K562 (cell line): ENCODE measurements at regions not wholly inside any gene's neighbourhood (a gene's known extent, or its start where the extent isn't known, plus 50 kb on each side); places are given as distances from the start of the nearest gene placed in this dataset.
A peak's percentile ranks its signal among the peaks of the same experiment; 100 is the strongest.

Experiments used
- ATAC-seq: fragments of 200-7000 bp; cut with Tn5 transposase; 3 replicates; pipeline ENCODE4 v1.9.1; 2020; ENCODE audit warnings: moderate library complexity
- BruUV-seq: library from RNA; stranded (reverse); fragments of 400-500 nt; replicated peaks from 2 replicates; lab custom pipeline; 2021; lab: Mats Ljungman, UMichigan
- CTCF ChIA-PET: fragments of 300-600 bp; formaldehyde crosslinking; extraction: SDS; loops from one replicate; lab custom pipeline; 2021; ENCODE audit warnings: low intra/inter-chr PET ratio; lab: Yijun Ruan, JAX
- POLR2A ChIA-PET: fragments of 300-600, 350-650 bp; sonication (Branson Sonifier 250); formaldehyde crosslinking; extraction: SDS; loops from one replicate; lab custom pipeline; 2021; ENCODE audit warnings: antibody characterized with exemption, inconsistent platforms; lab: Yijun Ruan, JAX
- DNase-seq, 4 experiments: peaks; one replicate each; pipeline versions ENCODE4 v3.0.0 to v3.0.0-alpha.2; 2011 to 2018; ENCODE audit warnings: low spot score in 3 of 4, mixed read lengths in 3 of 4; ENCODE audit errors: extremely low read depth in 1 of 4
- FAIRE-seq: peaks from 2 replicates; lab custom pipeline; 2011; peaks lifted over from hg19 to GRCh38; lab: Jason Lieb, UNC
- H2AFZ ChIP-seq: 2 replicates; pipeline ENCODE4 v1.6.0; 2011; ENCODE audit warnings: low read depth, low read length, control low read depth, inconsistent platforms
- H3K27ac ChIP-seq: fragments of 200-600 bp; 3 replicates; pipeline ENCODE4 v1.8.0; 2011; ENCODE audit warnings: low read depth, mild to moderate bottlenecking, control low read depth, inconsistent platforms, low read length, moderate library complexity, mixed read lengths; ENCODE audit errors: extremely low read depth
- H3K27me3 ChIP-seq, 2 experiments: fragments of 300-600 bp in 1 of 2; 2 replicates in 1 of 2; 3 replicates in 1 of 2; pipeline versions ENCODE4 v1.6.0 to v1.8.0; 2011; ENCODE audit warnings: inconsistent platforms in 2 of 2, low read length in 2 of 2, mild to moderate bottlenecking in 1 of 2, mixed read lengths in 1 of 2, moderate library complexity in 1 of 2; ENCODE audit not compliant: control insufficient read depth in 2 of 2, insufficient read depth in 2 of 2
- H3K36me3 ChIP-seq: fragments of 300-600 bp; 3 replicates; pipeline ENCODE4 v1.8.0; 2011; ENCODE audit warnings: mild to moderate bottlenecking, low read length, inconsistent platforms; ENCODE audit not compliant: control insufficient read depth, insufficient read depth
- H3K4me1 ChIP-seq, 2 experiments: fragments of 200-600 bp in 1 of 2; replicated peaks in 1 of 2; 2 replicates in 1 of 2; 3 replicates in 1 of 2; pipeline versions ENCODE4 v1.5.1 to v1.8.0; 2011; ENCODE audit warnings: inconsistent platforms in 2 of 2, low read length in 2 of 2, mild to moderate bottlenecking in 1 of 2, mixed read lengths in 1 of 2, moderate library complexity in 1 of 2; ENCODE audit not compliant: control insufficient read depth in 2 of 2, insufficient read depth in 2 of 2
- H3K4me2 ChIP-seq: 2 replicates; pipeline ENCODE4 v1.6.1; 2011; ENCODE audit warnings: low read length, control low read depth, inconsistent platforms, mixed read lengths; ENCODE audit not compliant: insufficient read depth
- H3K4me3 ChIP-seq: fragments of 200-600 bp; sonication (generic), shearing (Covaris generic); 2 replicates; pipeline ENCODE4 v1.5.1; 2016; ENCODE audit warnings: control low read depth, inconsistent platforms
- H3K79me2 ChIP-seq: fragments of 200-600 bp; 3 replicates; pipeline ENCODE4 v1.8.0; 2011; ENCODE audit warnings: low read length, inconsistent platforms; ENCODE audit not compliant: control insufficient read depth, insufficient read depth
- H3K9ac ChIP-seq, 2 experiments: 2 replicates each; pipeline versions ENCODE4 v1.6.0 to v1.6.1; 2011; ENCODE audit warnings: low read depth in 2 of 2, low read length in 2 of 2, control low read depth in 1 of 2, inconsistent platforms in 1 of 2, mild to moderate bottlenecking in 1 of 2, mixed read lengths in 1 of 2; ENCODE audit not compliant: insufficient read depth in 1 of 2
- H3K9me1 ChIP-seq: one replicate; pipeline ENCODE4 v1.6.0; 2011; ENCODE audit warnings: inconsistent platforms, mild to moderate bottlenecking, low read length, moderate library complexity; ENCODE audit not compliant: control insufficient read depth, insufficient read depth
- H3K9me3 ChIP-seq: replicated peaks from 2 replicates; pipeline ENCODE4 v1.5.1; 2011; ENCODE audit warnings: low read depth, low read length, inconsistent platforms; ENCODE audit not compliant: control insufficient read depth, insufficient read depth
- H4K20me1 ChIP-seq: replicated peaks from 2 replicates; pipeline ENCODE4 v1.6.1; 2011; ENCODE audit warnings: low read length, inconsistent platforms, mixed read lengths; ENCODE audit not compliant: control insufficient read depth, insufficient read depth
- DACH1 ChIP-seq: fragments of 450-650 bp; IDR thresholded peaks from 2 replicates; pipeline ENCODE4 v1.6.1; 2018; ENCODE audit not compliant: partially characterized antibody
- HDAC1 ChIP-seq, 2 experiments: fragments of 450-650 bp; IDR thresholded peaks; 2 replicates each; pipeline ENCODE4 v1.6.1; 2016 to 2017; ENCODE audit warnings: inconsistent platforms in 1 of 2, mild to moderate bottlenecking in 1 of 2, moderate library complexity in 1 of 2
- MAX ChIP-seq: sonication (generic); formaldehyde crosslinking; IDR thresholded peaks from 2 replicates; pipeline ENCODE4 v1.9.0; 2022; ENCODE audit warnings: mild to moderate bottlenecking, missing genetic modification reagents
- MTA3 ChIP-seq: fragments of 450-650 bp; formaldehyde crosslinking; IDR thresholded peaks from 2 replicates; pipeline ENCODE4 v1.6.1; 2017; ENCODE audit warnings: mild to moderate bottlenecking, borderline replicate concordance
- TEAD1 ChIP-seq, 2 experiments: fragments of 450-650 bp in 1 of 2; sonication (generic) in 1 of 2; formaldehyde crosslinking; IDR thresholded peaks; 2 replicates each; pipeline versions ENCODE4 v1.4.0 to v1.8.0; 2020 to 2022; ENCODE audit warnings: mild to moderate bottlenecking in 2 of 2, missing genetic modification reagents in 1 of 2
- whole genome bisulfite sequencing: fragments of 100-300 bp; shearing (Covaris generic); methylation state at CpG from one replicate; pipeline ENCODE4 v1.1.6; 2016; ENCODE audit warnings: low coverage, mixed read lengths; ENCODE audit not compliant: insufficient coverage; ENCODE audit errors: missing lambda C conversion rate; 5-methylcytosine and 5-hydroxymethylcytosine counted together
- in situ Hi-C: fragments of 300-500 bp; cut with MboI; formaldehyde crosslinking; loops from 4 replicates; pipeline ENCODE4 v1.15.0; 2018; ENCODE audit warnings: inconsistent platforms, mixed read lengths
- intact Hi-C: fragments of 100-400 bp; cut with micrococcal nuclease; formaldehyde crosslinking; loops from 2 replicates; pipeline ENCODE4 v1.14.2; 2022
- TF ChIP-seq, protein P1 (sequence below): sonication (generic); formaldehyde crosslinking; IDR thresholded peaks from 2 replicates; pipeline ENCODE4 v1.8.0; 2022; ENCODE audit warnings: missing genetic modification reagents, mild to moderate bottlenecking, moderate library complexity, borderline replicate concordance
- TF ChIP-seq, protein P2 (sequence below), 2 experiments: fragments of 450-650 bp; IDR thresholded peaks; 2 replicates each; pipeline ENCODE4 v1.6.1; 2016; ENCODE audit warnings: mild to moderate bottlenecking in 2 of 2, borderline replicate concordance in 1 of 2, low read depth in 1 of 2, moderate library complexity in 1 of 2
- TF ChIP-seq, protein P3 (sequence below): conservative IDR thresholded peaks from 2 replicates; pipeline ENCODE4 v1.6.1; 2011; ENCODE audit warnings: low read depth, mild to moderate bottlenecking, low read length; ENCODE audit not compliant: control insufficient read depth

DNA sequence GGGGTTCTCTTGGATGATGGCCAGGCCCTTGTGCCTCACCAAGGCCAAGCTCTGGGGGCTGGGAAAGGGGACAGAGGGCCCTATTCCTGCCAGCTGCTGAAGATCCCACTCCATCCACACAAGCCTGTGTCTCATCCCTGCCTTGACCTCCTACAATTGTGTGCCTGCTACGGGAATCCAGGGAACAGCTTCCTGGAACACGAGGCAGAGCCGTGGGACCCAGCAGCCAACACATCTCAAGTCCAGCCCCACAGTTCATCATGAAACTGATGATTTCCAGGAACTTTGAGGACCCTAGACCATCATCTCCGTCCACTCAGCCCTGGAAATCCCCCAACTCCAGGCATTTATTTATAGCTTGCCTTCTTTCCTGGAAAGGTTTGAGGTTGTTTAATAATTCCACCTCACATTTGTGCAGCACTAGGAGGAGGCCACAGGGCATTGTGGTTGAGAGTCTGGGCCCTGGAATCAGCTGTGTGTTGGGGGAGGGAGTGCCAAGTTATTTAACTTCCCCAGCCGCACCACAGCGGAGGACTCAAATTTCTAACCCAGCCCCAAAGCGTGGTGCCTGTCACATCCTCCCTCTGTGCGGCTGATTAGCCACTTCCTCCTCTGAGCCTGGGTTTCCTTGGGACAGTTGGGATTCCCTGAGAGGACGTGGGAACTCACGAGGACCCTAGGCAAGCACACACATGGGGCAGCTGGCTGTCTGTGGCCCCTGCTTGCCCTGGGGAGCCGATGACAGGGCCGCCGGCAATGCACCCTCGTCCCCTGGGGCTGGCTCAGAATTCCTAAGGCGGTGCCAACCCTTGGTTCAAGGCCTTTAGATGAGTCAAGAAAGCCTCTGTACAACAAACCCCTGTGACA lies 58.2 kb upstream of the GGTA1 start:
- Histone ChIP-seq H3K9me1 (no peaks in the 10 kb centered on the region), H3K9me3 (no peaks in the 10 kb centered on the region), H3K27me3 (peaks cover 5 to 43% of the 10 kb centered on the region in 2 experiments; a peak in 4 of 5 replicates), H3K4me2 (no peak overlapping the region), H4K20me1 (peaks cover 4% of the 10 kb centered on the region; the same call in 1 of the 2 replicates), H3K4me3 (no peak overlapping the region), H3K9ac (peak overlapping the region in 1 of 2 experiments; percentile 76; a peak in 2 of 4 replicates), H3K4me1 (peaks cover 5 to 13% of the 10 kb centered on the region in 2 experiments; a peak in 4 of 5 replicates), H3K27ac (no peak overlapping the region), H2AFZ (peak overlapping the region; percentile 22; the same call in 1 of the 2 replicates), H3K36me3 (no peaks in the 10 kb centered on the region), H3K79me2 (no peaks in the 10 kb centered on the region)
- in situ Hi-C loops, result no loop called here
- ChIA-PET CTCF (no interaction called here), POLR2A (interaction anchor here (0.6 to 1.2 kb wide), 4 partner anchors 13 to 589 kb away, joined by 3 to 4 read pairs (median 3); no protein-coding TSS in a partner anchor)
- intact Hi-C loops, result no loop called here
- FAIRE-seq, result no peak
- peak in 2 of 4 experiments; percentile 41 to 42 for DNase-seq
- ATAC-seq, result peak; percentile 65; the same call in 2 of the 3 replicates
- BruUV-seq, result no TSS peak
- 5% methylated on average over 15 of the region's 15 CpGs for WGBS
- no peak for TF ChIP-seq HDAC1 (IDR thresholded peaks at IDR 0.05)
- no peak for TF ChIP-seq MTA3
- TF ChIP-seq TEAD1 (CRISPR knock-in tag; IDR thresholded peaks at IDR 0.05), result 0 out of 4 replicates have a peak, but pooled peaks of 1 of the 2 experiments have one; percentile 21
- TF ChIP-seq, protein P1, sequence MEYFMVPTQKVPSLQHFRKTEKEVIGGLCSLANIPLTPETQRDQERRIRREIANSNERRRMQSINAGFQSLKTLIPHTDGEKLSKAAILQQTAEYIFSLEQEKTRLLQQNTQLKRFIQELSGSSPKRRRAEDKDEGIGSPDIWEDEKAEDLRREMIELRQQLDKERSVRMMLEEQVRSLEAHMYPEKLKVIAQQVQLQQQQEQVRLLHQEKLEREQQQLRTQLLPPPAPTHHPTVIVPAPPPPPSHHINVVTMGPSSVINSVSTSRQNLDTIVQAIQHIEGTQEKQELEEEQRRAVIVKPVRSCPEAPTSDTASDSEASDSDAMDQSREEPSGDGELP, result peak; percentile 96
- TF ChIP-seq, protein P2, sequence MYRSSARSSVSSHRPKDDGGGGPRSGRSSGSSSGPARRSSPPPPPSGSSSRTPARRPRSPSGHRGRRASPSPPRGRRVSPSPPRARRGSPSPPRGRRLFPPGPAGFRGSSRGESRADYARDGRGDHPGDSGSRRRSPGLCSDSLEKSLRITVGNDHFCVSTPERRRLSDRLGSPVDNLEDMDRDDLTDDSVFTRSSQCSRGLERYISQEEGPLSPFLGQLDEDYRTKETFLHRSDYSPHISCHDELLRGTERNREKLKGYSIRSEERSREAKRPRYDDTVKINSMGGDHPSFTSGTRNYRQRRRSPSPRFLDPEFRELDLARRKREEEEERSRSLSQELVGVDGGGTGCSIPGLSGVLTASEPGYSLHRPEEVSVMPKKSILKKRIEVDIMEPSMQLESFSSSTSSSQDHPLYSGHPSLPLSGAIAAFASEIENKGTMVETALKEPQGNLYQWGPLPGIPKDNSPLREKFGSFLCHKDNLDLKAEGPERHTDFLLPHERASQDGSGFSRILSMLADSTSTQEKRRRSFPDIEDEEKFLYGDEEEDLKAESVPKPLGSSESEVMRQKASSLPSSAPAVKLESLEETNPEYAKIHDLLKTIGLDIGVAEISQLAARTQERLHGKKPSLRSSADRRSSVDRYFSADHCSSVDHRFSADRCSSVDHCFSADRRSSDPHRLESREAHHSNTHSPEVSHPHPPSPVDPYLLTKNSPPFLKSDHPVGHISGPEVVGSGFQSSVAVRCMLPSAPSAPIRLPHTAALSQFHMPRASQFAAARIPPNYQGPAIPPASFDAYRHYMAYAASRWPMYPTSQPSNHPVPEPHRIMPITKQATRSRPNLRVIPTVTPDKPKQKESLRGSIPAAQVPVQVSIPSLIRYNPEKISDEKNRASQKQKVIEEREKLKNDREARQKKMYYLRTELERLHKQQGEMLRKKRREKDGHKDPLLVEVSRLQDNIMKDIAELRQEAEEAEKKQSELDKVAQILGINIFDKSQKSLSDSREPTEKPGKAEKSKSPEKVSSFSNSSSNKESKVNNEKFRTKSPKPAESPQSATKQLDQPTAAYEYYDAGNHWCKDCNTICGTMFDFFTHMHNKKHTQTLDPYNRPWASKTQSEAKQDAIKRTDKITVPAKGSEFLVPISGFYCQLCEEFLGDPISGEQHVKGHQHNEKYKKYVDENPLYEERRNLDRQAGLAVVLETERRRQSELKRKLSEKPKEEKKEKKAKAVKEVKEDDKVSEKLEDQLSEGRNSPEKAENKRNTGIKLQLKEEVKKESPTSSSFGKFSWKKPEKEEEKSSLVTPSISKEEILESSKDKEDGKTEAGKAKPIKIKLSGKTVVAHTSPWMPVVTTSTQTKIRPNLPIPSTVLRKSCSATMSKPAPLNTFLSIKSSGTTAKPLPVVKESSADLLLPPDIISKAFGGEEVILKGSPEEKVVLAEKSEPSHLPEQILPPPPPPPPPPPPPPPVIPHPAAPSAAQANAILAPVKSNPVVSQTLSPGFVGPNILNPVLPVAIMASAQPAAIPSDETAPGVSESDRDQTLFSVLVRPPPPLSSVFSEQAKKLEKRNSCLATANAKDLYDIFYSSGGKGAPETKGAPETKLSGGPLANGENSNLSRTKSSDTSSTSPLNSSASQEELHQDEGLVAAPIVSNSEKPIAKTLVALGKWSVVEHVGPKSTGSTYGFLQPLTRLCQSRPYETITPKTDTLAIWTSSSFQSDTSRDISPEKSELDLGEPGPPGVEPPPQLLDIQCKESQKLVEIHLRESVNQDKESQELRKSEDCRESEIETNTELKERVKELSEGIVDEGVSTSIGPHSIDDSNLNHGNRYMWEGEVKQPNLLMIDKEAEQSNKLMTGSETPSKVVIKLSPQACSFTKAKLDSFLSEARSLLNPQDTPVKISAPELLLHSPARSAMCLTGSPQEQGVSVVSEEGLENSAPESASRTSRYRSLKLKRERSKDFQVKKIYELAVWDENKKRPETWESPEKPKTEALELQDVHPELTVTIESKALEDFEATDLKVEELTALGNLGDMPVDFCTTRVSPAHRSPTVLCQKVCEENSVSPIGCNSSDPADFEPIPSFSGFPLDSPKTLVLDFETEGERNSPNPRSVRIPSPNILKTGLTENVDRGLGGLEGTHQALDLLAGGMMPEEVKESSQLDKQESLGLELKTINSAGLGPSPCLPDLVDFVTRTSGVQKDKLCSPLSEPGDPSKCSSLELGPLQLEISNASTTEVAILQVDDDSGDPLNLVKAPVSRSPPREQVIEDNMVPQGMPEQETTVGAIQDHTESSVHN (IDR thresholded peaks at IDR 0.05; ENCODE audit: borderline replicate concordance in 1 of 2, low read depth in 1 of 2), result 0 out of 4 replicates have a peak, but pooled peaks of 1 of the 2 experiments have one; percentile 23
- TF ChIP-seq, protein P3, sequence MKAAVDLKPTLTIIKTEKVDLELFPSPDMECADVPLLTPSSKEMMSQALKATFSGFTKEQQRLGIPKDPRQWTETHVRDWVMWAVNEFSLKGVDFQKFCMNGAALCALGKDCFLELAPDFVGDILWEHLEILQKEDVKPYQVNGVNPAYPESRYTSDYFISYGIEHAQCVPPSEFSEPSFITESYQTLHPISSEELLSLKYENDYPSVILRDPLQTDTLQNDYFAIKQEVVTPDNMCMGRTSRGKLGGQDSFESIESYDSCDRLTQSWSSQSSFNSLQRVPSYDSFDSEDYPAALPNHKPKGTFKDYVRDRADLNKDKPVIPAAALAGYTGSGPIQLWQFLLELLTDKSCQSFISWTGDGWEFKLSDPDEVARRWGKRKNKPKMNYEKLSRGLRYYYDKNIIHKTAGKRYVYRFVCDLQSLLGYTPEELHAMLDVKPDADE, result no peak
- TF ChIP-seq MAX, result 0 out of 2 replicates have a peak, but pooled peaks have one; percentile 12
- peak; percentile 32 for TF ChIP-seq DACH1
